IMR-90 (cell line): ENCODE measurements at regions not wholly inside any gene's neighbourhood (a gene's known extent, or its start where the extent isn't known, plus 50 kb on each side); places are given as distances from the start of the nearest gene placed in this dataset.

Experiments
- ATAC-seq: fragments of 200-7000 bp; cut with Tn5 transposase; 2 replicates; pipeline ENCODE4 v1.9.1; 2020; ENCODE audit warnings: low read depth, mild to moderate bottlenecking, moderate library complexity
- BruUV-seq: library from RNA; stranded (reverse); fragments of 400-500 nt; replicated peaks from 2 replicates; lab custom pipeline; 2021; lab: Mats Ljungman, UMichigan
- CTCF ChIA-PET: fragments of 300-600 bp; formaldehyde crosslinking; extraction: SDS; loops from one replicate; lab custom pipeline; 2021; ENCODE audit warnings: antibody characterized with exemption; lab: Yijun Ruan, JAX
- POLR2A ChIA-PET: fragments of 300-600 bp; sonication (Branson Sonifier 250); formaldehyde crosslinking; loops from one replicate; lab custom pipeline; 2022; ENCODE audit warnings: antibody characterized with exemption; ENCODE audit not compliant: unreplicated experiment; lab: Charles Lee
- DNase-seq: peaks from one replicate; pipeline ENCODE4 v3.0.0; 2013
- H2AFZ ChIP-seq: replicated peaks from 2 replicates; pipeline ENCODE3; 2013; ENCODE audit warnings: low read length, mild to moderate bottlenecking; ENCODE audit not compliant: poor library complexity
- H2AK5ac ChIP-seq: 2 replicates; pipeline ENCODE4 v1.6.1; 2013; ENCODE audit warnings: low read depth, low read length, inconsistent platforms
- H2AK9ac ChIP-seq: replicated peaks from 2 replicates; pipeline ENCODE3; 2013; ENCODE audit warnings: mild to moderate bottlenecking, low read depth, low read length, moderate library complexity; ENCODE audit not compliant: poor library complexity
- H2BK120ac ChIP-seq: 2 replicates; pipeline ENCODE4 v1.6.1; 2013; ENCODE audit warnings: low read depth, low read length, inconsistent platforms
- H2BK15ac ChIP-seq: 3 replicates; pipeline ENCODE4 v1.6.1; 2013; ENCODE audit warnings: low read depth, low read length, inconsistent platforms
- H2BK20ac ChIP-seq: 2 replicates; pipeline ENCODE4 v1.6.1; 2013; ENCODE audit warnings: low read depth, mild to moderate bottlenecking, inconsistent platforms, low read length, moderate library complexity
- H2BK5ac ChIP-seq: 2 replicates; pipeline ENCODE4 v1.6.1; 2013; ENCODE audit warnings: mild to moderate bottlenecking, low read depth, low read length, inconsistent platforms; ENCODE audit not compliant: poor library complexity, severe bottlenecking
- H3K14ac ChIP-seq: replicated peaks from 2 replicates; pipeline ENCODE4 v1.6.1; 2013; ENCODE audit warnings: low read depth, low read length, inconsistent platforms
- H3K18ac ChIP-seq: 2 replicates; pipeline ENCODE4 v1.6.1; 2013; ENCODE audit warnings: low read depth, low read length, control low read depth
- H3K23ac ChIP-seq: 2 replicates; pipeline ENCODE4 v1.6.1; 2013; ENCODE audit warnings: low read depth, low read length, inconsistent platforms
- H3K27ac ChIP-seq: 2 replicates; pipeline ENCODE4 v1.5.1; 2013; ENCODE audit warnings: mild to moderate bottlenecking, control low read depth, low read length; ENCODE audit not compliant: insufficient read depth
- H3K27me3 ChIP-seq: 2 replicates; pipeline ENCODE4 v1.6.1; 2013; ENCODE audit warnings: low read length; ENCODE audit not compliant: control insufficient read depth, insufficient read depth
- H3K36me3 ChIP-seq: 2 replicates; pipeline ENCODE4 v1.6.1; 2013; ENCODE audit warnings: low read length, mixed read lengths; ENCODE audit not compliant: control insufficient read depth, insufficient read depth
- H3K4ac ChIP-seq: 2 replicates; pipeline ENCODE4 v1.6.1; 2013; ENCODE audit warnings: low read depth, low read length, inconsistent platforms
- H3K4me1 ChIP-seq: 2 replicates; pipeline ENCODE4 v1.6.1; 2013; ENCODE audit warnings: low read length, mixed read lengths; ENCODE audit not compliant: control insufficient read depth, insufficient read depth
- H3K4me2 ChIP-seq: 2 replicates; pipeline ENCODE4 v1.6.1; 2013; ENCODE audit warnings: low read depth, mild to moderate bottlenecking, control low read depth, low read length, moderate library complexity
- H3K4me3 ChIP-seq: 2 replicates; pipeline ENCODE4 v1.5.1; 2013; ENCODE audit warnings: low read depth, mild to moderate bottlenecking, control low read depth, low read length, moderate library complexity; ENCODE audit not compliant: insufficient read depth
- H3K56ac ChIP-seq: 2 replicates; pipeline ENCODE4 v1.6.1; 2013; ENCODE audit warnings: low read length, inconsistent platforms; ENCODE audit not compliant: insufficient read depth; ENCODE audit errors: extremely low read depth
- H3K79me1 ChIP-seq, 2 experiments: 2 replicates each; pipeline ENCODE4 v1.6.1; 2013; ENCODE audit warnings: low read length in 2 of 2, inconsistent platforms in 1 of 2, low read depth in 1 of 2
- H3K9ac ChIP-seq: 2 replicates; pipeline ENCODE4 v1.6.1; 2013; ENCODE audit warnings: low read depth, low read length, control low read depth
- H3K9me1 ChIP-seq: 2 replicates; pipeline ENCODE4 v1.6.1; 2013; ENCODE audit warnings: low read length, inconsistent platforms; ENCODE audit not compliant: insufficient read depth
- H3K9me3 ChIP-seq: 2 replicates; pipeline ENCODE4 v1.6.1; 2013; ENCODE audit warnings: low read length; ENCODE audit not compliant: control insufficient read depth, insufficient read depth
- H4K20me1 ChIP-seq: 2 replicates; pipeline ENCODE4 v1.6.1; 2013; ENCODE audit warnings: low read length, inconsistent platforms; ENCODE audit not compliant: insufficient read depth
- H4K5ac ChIP-seq: 2 replicates; pipeline ENCODE4 v1.6.1; 2013; ENCODE audit warnings: mild to moderate bottlenecking, low read depth, low read length, control low read depth
- H4K8ac ChIP-seq, 2 experiments: 2 replicates each; pipeline ENCODE4 v1.6.1; 2013; ENCODE audit warnings: low read depth in 2 of 2, low read length in 2 of 2, control low read depth in 1 of 2, inconsistent platforms in 1 of 2
- H4K91ac ChIP-seq: 2 replicates; pipeline ENCODE4 v1.6.1; 2013; ENCODE audit warnings: low read depth, low read length, inconsistent platforms; ENCODE audit not compliant: insufficient read depth
- BHLHE40 ChIP-seq: fragments of 150-350 bp; IDR thresholded peaks from 2 replicates; pipeline ENCODE4 v1.6.1; 2016; ENCODE audit warnings: mild to moderate bottlenecking, low read depth, low read length
- MAFK ChIP-seq: IDR thresholded peaks from 2 replicates; pipeline ENCODE4 v1.6.1; 2012; ENCODE audit warnings: low read depth, low read length, improper control_type of control experiment
- MAZ ChIP-seq: IDR thresholded peaks from 2 replicates; pipeline ENCODE4 v1.6.1; 2012; ENCODE audit warnings: low read depth, mild to moderate bottlenecking, low read length, improper control_type of control experiment, moderate library complexity, borderline replicate concordance
- POLR2A ChIP-seq: IDR thresholded peaks from 2 replicates; pipeline ENCODE4 v1.6.1; 2012; ENCODE audit warnings: mild to moderate bottlenecking, low read depth, low read length
- RCOR1 ChIP-seq: IDR thresholded peaks from 2 replicates; pipeline ENCODE4 v1.6.1; 2012; ENCODE audit warnings: mild to moderate bottlenecking, low read length, improper control_type of control experiment; ENCODE audit not compliant: insufficient replicate concordance
- WGBS, 2 experiments: methylation state at CpG; one replicate each; pipeline versions ENCODE4 v1.1.5 to v1.1.7; 2013; ENCODE audit warnings: missing lambda C conversion rate in 2 of 2; ENCODE audit not compliant: insufficient read length in 1 of 2; ENCODE audit errors: extremely low coverage in 2 of 2; 5-methylcytosine and 5-hydroxymethylcytosine counted together
- dilution Hi-C: fragments of 300-500 bp; cut with HindIII; formaldehyde crosslinking; loops from one replicate; pipeline ENCODE4 v1.14.3; 2018; ENCODE audit warnings: low sequenced_read_pairs; ENCODE audit not compliant: unreplicated experiment
- in situ Hi-C: fragments of 300-500 bp; cut with MboI; formaldehyde crosslinking; loops from 3 replicates; pipeline ENCODE4 v1.14.3; 2019; ENCODE audit warnings: low sequenced_read_pairs, inconsistent platforms, mixed read lengths
- intact Hi-C: fragments of 100-400 bp; cut with micrococcal nuclease; formaldehyde crosslinking; loops from 2 replicates; pipeline ENCODE4 v1.10.0; 2022
- TF ChIP-seq, protein P1 (sequence below): fragments of 150-350 bp; IDR thresholded peaks from 2 replicates; pipeline ENCODE4 v1.6.1; 2017; ENCODE audit warnings: mild to moderate bottlenecking, antibody characterized with exemption, low read length, low read depth

DNA sequence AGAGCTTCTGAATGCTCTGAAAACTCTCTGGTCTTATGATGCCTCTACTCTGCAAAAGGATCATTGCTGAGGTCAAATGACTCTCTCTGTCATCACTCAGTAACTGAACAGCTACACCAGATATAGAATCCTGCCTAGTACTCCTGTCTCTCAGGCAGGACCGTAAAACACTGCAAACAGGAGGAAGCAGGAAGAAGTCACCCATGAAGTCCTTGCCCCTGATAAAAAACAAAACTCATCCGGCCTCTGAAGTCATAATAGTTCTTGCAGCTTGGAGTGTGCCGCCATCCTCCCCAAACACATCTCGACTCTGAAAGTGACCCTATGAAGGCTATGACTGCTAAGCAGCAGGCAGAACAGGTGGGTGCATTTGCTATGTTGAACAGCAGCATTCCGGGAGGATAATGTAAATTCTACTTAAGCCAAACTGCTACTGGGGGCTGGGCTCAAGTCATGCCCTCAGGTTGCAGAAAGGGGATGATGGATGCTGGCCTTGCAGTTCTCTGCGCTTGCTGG lies 81.9 kb upstream of the FAM169A start:
- dilution Hi-C loops, result no loop called here
- H4K8ac ChIP-seq, result peak overlapping the region; percentile 55 to 76; a peak in 2 of 4 replicates
- H3K9ac ChIP-seq, result no peak overlapping the region
- peak overlapping the region; percentile 97 for H3K23ac ChIP-seq
- peak overlapping the region; percentile 76 for H4K5ac ChIP-seq
- H4K20me1 ChIP-seq, result no peaks in the 10 kb centered on the region
- no peaks in the 10 kb centered on the region for H3K9me3 ChIP-seq
- no TSS peak for BruUV-seq
- H4K91ac ChIP-seq, result peak overlapping the region; percentile 77
- peak overlapping the region; percentile 94 for H2BK20ac ChIP-seq
- no peaks in the 10 kb centered on the region for H3K36me3 ChIP-seq
- H3K9me1 ChIP-seq, result peaks cover 15% of the 10 kb centered on the region
- H2BK15ac ChIP-seq, result peak overlapping the region; percentile 67; the same call in 2 of the 3 replicates
- H2AK5ac ChIP-seq, result peak overlapping the region; percentile 94
- peaks cover 22% of the 10 kb centered on the region for H3K4me1 ChIP-seq
- peak overlapping the region; percentile 11; the same call in 1 of the 2 replicates for H3K4me2 ChIP-seq
- ChIA-PET POLR2A (interaction anchor here (0.9 kb wide), 1 partner anchor 105 kb away, joined by 3 read pairs; no protein-coding TSS in a partner anchor), CTCF (interaction anchor here (1.2 kb wide), 1 partner anchor 102 kb away, joined by 3 read pairs; no protein-coding TSS in a partner anchor)
- no peak overlapping the region for H3K4me3 ChIP-seq
- ATAC-seq (peak; percentile 31), DNase-seq (peak; percentile 72)
- H3K27me3 ChIP-seq, result no peaks in the 10 kb centered on the region
- peak overlapping the region; percentile 39; the same call in 1 of the 2 replicates for H3K56ac ChIP-seq
- H2BK120ac ChIP-seq, result peak overlapping the region; percentile 93
- TF ChIP-seq BHLHE40, result no peak
- no peak for TF ChIP-seq MAZ
- TF ChIP-seq POLR2A, result no peak
- TF ChIP-seq RCOR1, result no peak
- no peak for TF ChIP-seq MAFK
- TF ChIP-seq, protein P1, sequence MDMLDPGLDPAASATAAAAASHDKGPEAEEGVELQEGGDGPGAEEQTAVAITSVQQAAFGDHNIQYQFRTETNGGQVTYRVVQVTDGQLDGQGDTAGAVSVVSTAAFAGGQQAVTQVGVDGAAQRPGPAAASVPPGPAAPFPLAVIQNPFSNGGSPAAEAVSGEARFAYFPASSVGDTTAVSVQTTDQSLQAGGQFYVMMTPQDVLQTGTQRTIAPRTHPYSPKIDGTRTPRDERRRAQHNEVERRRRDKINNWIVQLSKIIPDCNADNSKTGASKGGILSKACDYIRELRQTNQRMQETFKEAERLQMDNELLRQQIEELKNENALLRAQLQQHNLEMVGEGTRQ, result no peak
- peak overlapping the region; percentile 74 for H2AFZ ChIP-seq
- H3K18ac ChIP-seq, result peak overlapping the region; percentile 85
- peak overlapping the region; percentile 88 for H3K4ac ChIP-seq
- intact Hi-C loops, result loop anchor here (5.0 kb wide), 1 partner anchor 389 kb away; the partner anchor contains the start of gene HMGCR
- 60% methylated on average over 1 of the region's 6 CpGs; no CpG with 5 or more reads in 1 of the 2 experiments for WGBS, 2 experiments
- peak overlapping the region; percentile 76 for H2AK9ac ChIP-seq
- peak overlapping the region; percentile 73; the same call in 1 of the 2 replicates for H3K27ac ChIP-seq
- H3K14ac ChIP-seq, result peak overlapping the region; percentile 50
- in situ Hi-C loops, result no loop called here
- H3K79me1 ChIP-seq, result peaks cover 0 to 19% of the 10 kb centered on the region in 2 experiments; a peak in 2 of 4 replicates
- peak overlapping the region; percentile 68 for H2BK5ac ChIP-seq
